HEK293 (cell line): ENCODE measurements at regions not wholly inside any gene's neighbourhood (a gene's known extent, or its start where the extent isn't known, plus 50 kb on each side); places are given as distances from the start of the nearest gene placed in this dataset.

Experiments
- CTCF ChIA-PET: fragments of 350-600 bp; formaldehyde crosslinking; extraction: SDS; loops from one replicate; lab custom pipeline; 2021; ENCODE audit warnings: antibody characterized with exemption; lab: Yijun Ruan, JAX
- POLR2A ChIA-PET: fragments of 300-600 bp; formaldehyde crosslinking; extraction: SDS; loops from one replicate; lab custom pipeline; 2020; ENCODE audit warnings: antibody characterized with exemption, inconsistent platforms; lab: Yijun Ruan, JAX
- H3K27ac ChIP-seq: fragments of 200-500 bp; sonication (Bioruptor generic); 2 replicates; pipeline ENCODE4 v1.5.1; 2014; ENCODE audit warnings: low read depth, low read length, control low read depth, inconsistent platforms; ENCODE audit errors: extremely low read depth
- H3K36me3 ChIP-seq, 2 experiments: fragments of 200-500 bp in 1 of 2; sonication (Bioruptor generic) in 1 of 2; 1 replicate in 1 of 2; 2 replicates in 1 of 2; pipeline ENCODE4 v1.5.1; 2014 to 2017; ENCODE audit warnings: inconsistent platforms in 2 of 2, low read length in 2 of 2; ENCODE audit not compliant: control insufficient read depth in 2 of 2, insufficient read depth in 1 of 2
- H3K4me1 ChIP-seq: fragments of 200-500 bp; sonication (Bioruptor generic); 2 replicates; pipeline ENCODE4 v1.5.1; 2014; ENCODE audit warnings: mild to moderate bottlenecking, low read length, inconsistent platforms; ENCODE audit not compliant: control insufficient read depth, insufficient read depth
- H3K4me3 ChIP-seq: 2 replicates; pipeline ENCODE4 v1.5.1; 2011; ENCODE audit warnings: low read depth, mild to moderate bottlenecking, control low read depth, low read length, moderate library complexity
- H3K9me3 ChIP-seq: fragments of 200-500 bp; sonication (Bioruptor generic); 2 replicates; pipeline ENCODE4 v1.5.1; 2014; ENCODE audit warnings: low read depth, low read length, inconsistent platforms; ENCODE audit not compliant: control insufficient read depth, insufficient read depth
- FEZF1 ChIP-seq: fragments of 450-650 bp; formaldehyde crosslinking; IDR thresholded peaks from 2 replicates; pipeline ENCODE4 v1.5.1; 2016; ENCODE audit warnings: missing biosample characterization, missing genetic modification characterization
- HOXD13 ChIP-seq: sonication (generic); formaldehyde crosslinking; IDR thresholded peaks from 2 replicates; pipeline ENCODE4 v1.8.0; 2022; ENCODE audit warnings: missing genetic modification reagents, borderline replicate concordance
- MEIS1 ChIP-seq: sonication (generic); formaldehyde crosslinking; IDR thresholded peaks from 2 replicates; pipeline ENCODE4 v1.8.1; 2022; ENCODE audit warnings: missing genetic modification reagents, mild to moderate bottlenecking, borderline replicate concordance
- MZF1 ChIP-seq: fragments of 450-650 bp; formaldehyde crosslinking; IDR thresholded peaks from 2 replicates; pipeline ENCODE4 v1.5.1; 2017; ENCODE audit warnings: missing biosample characterization, missing genetic modification characterization, borderline replicate concordance
- PATZ1 ChIP-seq: fragments of 450-650 bp; formaldehyde crosslinking; IDR thresholded peaks from 2 replicates; pipeline ENCODE4 v1.5.1; 2016; ENCODE audit warnings: missing biosample characterization, missing genetic modification characterization
- TCF7L2 ChIP-seq: IDR thresholded peaks from 2 replicates; pipeline ENCODE4 v1.6.1; 2011; ENCODE audit warnings: low read depth, mild to moderate bottlenecking, inconsistent platforms, low read length, moderate library complexity, borderline replicate concordance
- YY1 ChIP-seq: fragments of 450-650 bp; formaldehyde crosslinking; IDR thresholded peaks from 2 replicates; pipeline ENCODE4 v1.5.1; 2018; ENCODE audit warnings: missing biosample characterization, missing genetic modification characterization
- ZNF112 ChIP-seq: fragments of 450-650 bp; formaldehyde crosslinking; IDR thresholded peaks from 2 replicates; pipeline ENCODE4 v1.5.0; 2017; ENCODE audit warnings: missing biosample characterization, missing genetic modification characterization
- ZNF175 ChIP-seq: fragments of 450-650 bp; formaldehyde crosslinking; IDR thresholded peaks from 2 replicates; pipeline ENCODE4 v1.5.1; 2016; ENCODE audit warnings: missing biosample characterization, missing genetic modification characterization
- ZNF2 ChIP-seq: fragments of 450-650 bp; formaldehyde crosslinking; IDR thresholded peaks from 2 replicates; pipeline ENCODE4 v1.5.1; 2016; ENCODE audit warnings: missing biosample characterization, missing genetic modification characterization
- ZNF274 ChIP-seq, 2 experiments: fragments of 200-500 bp in 1 of 2; fragments of 450-650 bp in 1 of 2; sonication (Bioruptor generic) in 1 of 2; formaldehyde crosslinking in 1 of 2; IDR thresholded peaks; 2 replicates each; pipeline versions ENCODE4 v1.5.1 to v1.6.1; 2014 to 2016; ENCODE audit warnings: borderline replicate concordance in 1 of 2, inconsistent platforms in 1 of 2, low read length in 1 of 2, missing biosample characterization in 1 of 2, missing genetic modification characterization in 1 of 2
- ZNF366 ChIP-seq: fragments of 450-650 bp; formaldehyde crosslinking; conservative IDR thresholded peaks from 2 replicates; pipeline ENCODE4 v1.5.1; 2016; ENCODE audit warnings: missing biosample characterization, missing genetic modification characterization
- ZNF423 ChIP-seq: fragments of 450-650 bp; formaldehyde crosslinking; IDR thresholded peaks from 2 replicates; pipeline ENCODE4 v1.5.1; 2016; ENCODE audit warnings: missing biosample characterization, missing genetic modification characterization
- ZNF529 ChIP-seq: fragments of 450-650 bp; formaldehyde crosslinking; IDR thresholded peaks from 2 replicates; pipeline ENCODE4 v1.5.1; 2017; ENCODE audit warnings: missing genetic modification characterization, missing biosample characterization; ENCODE audit not compliant: insufficient replicate concordance
- ZNF544 ChIP-seq: fragments of 450-650 bp; formaldehyde crosslinking; IDR thresholded peaks from 2 replicates; pipeline ENCODE4 v1.5.0; 2017; ENCODE audit warnings: missing biosample characterization, missing genetic modification characterization
- ZNF561 ChIP-seq: fragments of 450-650 bp; IDR thresholded peaks from 2 replicates; pipeline ENCODE4 v1.5.1; 2018; ENCODE audit warnings: missing biosample characterization, missing genetic modification characterization, borderline replicate concordance
- ZNF629 ChIP-seq: fragments of 450-650 bp; formaldehyde crosslinking; IDR thresholded peaks from 2 replicates; pipeline ENCODE4 v1.5.1; 2017; ENCODE audit warnings: missing biosample characterization, missing genetic modification characterization
- ZNF645 ChIP-seq: fragments of 450-650 bp; formaldehyde crosslinking; IDR thresholded peaks from 2 replicates; pipeline ENCODE4; 2016; ENCODE audit warnings: missing biosample characterization, missing genetic modification characterization
- ZNF654 ChIP-seq: fragments of 450-650 bp; formaldehyde crosslinking; IDR thresholded peaks from 2 replicates; pipeline ENCODE4 v1.5.1; 2016; ENCODE audit warnings: low read depth, missing biosample characterization, missing genetic modification characterization
- ZNF670 ChIP-seq: fragments of 450-650 bp; formaldehyde crosslinking; IDR thresholded peaks from 2 replicates; pipeline ENCODE4 v1.5.1; 2016; ENCODE audit warnings: missing biosample characterization, missing genetic modification characterization, low read depth
- ZNF776 ChIP-seq: fragments of 450-650 bp; formaldehyde crosslinking; IDR thresholded peaks from 2 replicates; pipeline ENCODE4 v1.5.0; 2017; ENCODE audit warnings: missing biosample characterization, missing genetic modification characterization, borderline replicate concordance
- ZNF777 ChIP-seq: fragments of 450-650 bp; formaldehyde crosslinking; IDR thresholded peaks from 2 replicates; pipeline ENCODE4 v1.5.1; 2017; ENCODE audit warnings: missing biosample characterization, missing genetic modification characterization, borderline replicate concordance
- ZSCAN23 ChIP-seq: fragments of 450-650 bp; formaldehyde crosslinking; IDR thresholded peaks from 2 replicates; pipeline ENCODE4 v1.5.1; 2016; ENCODE audit warnings: missing biosample characterization, missing genetic modification characterization
- ZSCAN4 ChIP-seq: fragments of 450-650 bp; formaldehyde crosslinking; IDR thresholded peaks from 2 replicates; pipeline ENCODE4 v1.5.1; 2017; ENCODE audit warnings: missing biosample characterization, missing genetic modification characterization
- TF ChIP-seq, protein P1 (sequence below): fragments of 450-650 bp; formaldehyde crosslinking; IDR thresholded peaks from 2 replicates; pipeline ENCODE4 v1.5.1; 2016; ENCODE audit warnings: missing biosample characterization, missing genetic modification characterization
- TF ChIP-seq, protein P2 (sequence below): fragments of 450-650 bp; formaldehyde crosslinking; IDR thresholded peaks from 2 replicates; pipeline ENCODE4 v1.5.1; 2016; ENCODE audit warnings: missing biosample characterization, missing genetic modification characterization
- TF ChIP-seq, protein P3 (sequence below): fragments of 450-650 bp; formaldehyde crosslinking; IDR thresholded peaks from 2 replicates; pipeline ENCODE4 v1.5.1; 2016; ENCODE audit warnings: missing biosample characterization, missing genetic modification characterization, low read depth

GRCh38 chr5:174281855-174282254 lies 236.3 kb downstream of the NSG2 start:
- no peak overlapping the region for H3K4me3 ChIP-seq
- POLR2A ChIA-PET = no interaction called here
- no peaks in the 10 kb centered on the region for H3K4me1 ChIP-seq
- no peaks in the 10 kb centered on the region; the same call in 1 of the 2 replicates for H3K9me3 ChIP-seq
- no peaks in the 10 kb centered on the region for H3K36me3 ChIP-seq
- no peak overlapping the region for H3K27ac ChIP-seq
- CTCF ChIA-PET = interaction anchor here (1.5 to 2.1 kb wide), 2 partner anchors 30 to 35 kb away, joined by 4 to 6 read pairs; no protein-coding TSS in a partner anchor
- TF ChIP-seq MZF1 (tag by site-specific recombination) (no peak), MEIS1 (CRISPR knock-in tag) (no peak), ZSCAN4 (no peak), ZNF423 (tag by site-specific recombination) (no peak), ZNF670 (tag by site-specific recombination) (no peak), ZNF366 (tag by site-specific recombination) (no peak), ZNF2 (tag by site-specific recombination) (no peak), ZNF777 (tag by site-specific recombination) (no peak), ZNF776 (tag by site-specific recombination) (no peak), YY1 (tag by site-specific recombination) (no peak), ZNF175 (tag by site-specific recombination) (no peak), ZNF274 (IDR thresholded peaks at IDR 0.05; ENCODE audit: low read length) (no peak), ZNF274 (tag by site-specific recombination; IDR thresholded peaks at IDR 0.05; ENCODE audit: borderline replicate concordance) (no peak), FEZF1 (tag by site-specific recombination) (no peak), HOXD13 (CRISPR knock-in tag) (no peak), ZNF561 (tag by site-specific recombination) (no peak), TCF7L2 (no peak)
- TF ChIP-seq, protein P1, sequence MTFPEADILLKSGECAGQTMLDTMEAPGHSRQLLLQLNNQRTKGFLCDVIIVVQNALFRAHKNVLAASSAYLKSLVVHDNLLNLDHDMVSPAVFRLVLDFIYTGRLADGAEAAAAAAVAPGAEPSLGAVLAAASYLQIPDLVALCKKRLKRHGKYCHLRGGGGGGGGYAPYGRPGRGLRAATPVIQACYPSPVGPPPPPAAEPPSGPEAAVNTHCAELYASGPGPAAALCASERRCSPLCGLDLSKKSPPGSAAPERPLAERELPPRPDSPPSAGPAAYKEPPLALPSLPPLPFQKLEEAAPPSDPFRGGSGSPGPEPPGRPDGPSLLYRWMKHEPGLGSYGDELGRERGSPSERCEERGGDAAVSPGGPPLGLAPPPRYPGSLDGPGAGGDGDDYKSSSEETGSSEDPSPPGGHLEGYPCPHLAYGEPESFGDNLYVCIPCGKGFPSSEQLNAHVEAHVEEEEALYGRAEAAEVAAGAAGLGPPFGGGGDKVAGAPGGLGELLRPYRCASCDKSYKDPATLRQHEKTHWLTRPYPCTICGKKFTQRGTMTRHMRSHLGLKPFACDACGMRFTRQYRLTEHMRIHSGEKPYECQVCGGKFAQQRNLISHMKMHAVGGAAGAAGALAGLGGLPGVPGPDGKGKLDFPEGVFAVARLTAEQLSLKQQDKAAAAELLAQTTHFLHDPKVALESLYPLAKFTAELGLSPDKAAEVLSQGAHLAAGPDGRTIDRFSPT (tag by site-specific recombination) = no peak

DNA sequence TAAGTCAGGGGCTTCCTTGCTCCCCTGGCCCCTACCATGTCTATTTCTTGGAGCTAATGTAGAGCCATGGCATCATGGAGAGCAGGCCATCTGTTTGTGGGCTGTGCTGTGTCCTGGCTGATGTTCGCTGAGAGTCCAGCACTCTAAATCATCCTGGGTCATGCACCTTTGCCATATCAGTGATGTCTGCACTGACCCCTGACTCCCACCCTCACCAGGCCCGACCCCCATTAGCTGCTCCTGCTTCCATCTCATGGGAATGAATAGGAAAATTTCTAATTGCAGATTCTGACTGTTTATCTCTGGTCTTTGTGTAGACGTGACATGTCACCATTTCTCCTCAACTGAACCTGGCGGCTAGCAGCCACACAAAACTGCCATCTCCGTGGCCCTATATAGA lies 236.9 kb downstream of the NSG2 start:
- H3K4me1 ChIP-seq = no peaks in the 10 kb centered on the region
- POLR2A ChIA-PET = no interaction called here
- CTCF ChIA-PET = interaction anchor here (0.9 kb wide), 1 partner anchor 33 kb away, joined by 3 read pairs; no protein-coding TSS in a partner anchor
- no peaks in the 10 kb centered on the region; the same call in 1 of the 2 replicates for H3K9me3 ChIP-seq
- H3K4me3 ChIP-seq = no peak overlapping the region
- H3K27ac ChIP-seq = no peak overlapping the region
- H3K36me3 ChIP-seq = no peaks in the 10 kb centered on the region
- no peak for TF ChIP-seq ZSCAN23 (tag by site-specific recombination)
- TF ChIP-seq ZNF629 (tag by site-specific recombination) = no peak
- no peak for TF ChIP-seq ZNF112
- TF ChIP-seq, protein P2, sequence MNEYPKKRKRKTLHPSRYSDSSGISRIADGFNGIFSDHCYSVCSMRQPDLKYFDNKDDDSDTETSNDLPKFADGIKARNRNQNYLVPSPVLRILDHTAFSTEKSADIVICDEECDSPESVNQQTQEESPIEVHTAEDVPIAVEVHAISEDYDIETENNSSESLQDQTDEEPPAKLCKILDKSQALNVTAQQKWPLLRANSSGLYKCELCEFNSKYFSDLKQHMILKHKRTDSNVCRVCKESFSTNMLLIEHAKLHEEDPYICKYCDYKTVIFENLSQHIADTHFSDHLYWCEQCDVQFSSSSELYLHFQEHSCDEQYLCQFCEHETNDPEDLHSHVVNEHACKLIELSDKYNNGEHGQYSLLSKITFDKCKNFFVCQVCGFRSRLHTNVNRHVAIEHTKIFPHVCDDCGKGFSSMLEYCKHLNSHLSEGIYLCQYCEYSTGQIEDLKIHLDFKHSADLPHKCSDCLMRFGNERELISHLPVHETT (tag by site-specific recombination) = no peak
- TF ChIP-seq ZNF529 (tag by site-specific recombination) = no peak
- TF ChIP-seq ZNF544 (tag by site-specific recombination) = no peak
- TF ChIP-seq ZNF645 (tag by site-specific recombination) = no peak
- no peak for TF ChIP-seq PATZ1
- TF ChIP-seq ZNF654 (tag by site-specific recombination) = no peak
- TF ChIP-seq, protein P3, sequence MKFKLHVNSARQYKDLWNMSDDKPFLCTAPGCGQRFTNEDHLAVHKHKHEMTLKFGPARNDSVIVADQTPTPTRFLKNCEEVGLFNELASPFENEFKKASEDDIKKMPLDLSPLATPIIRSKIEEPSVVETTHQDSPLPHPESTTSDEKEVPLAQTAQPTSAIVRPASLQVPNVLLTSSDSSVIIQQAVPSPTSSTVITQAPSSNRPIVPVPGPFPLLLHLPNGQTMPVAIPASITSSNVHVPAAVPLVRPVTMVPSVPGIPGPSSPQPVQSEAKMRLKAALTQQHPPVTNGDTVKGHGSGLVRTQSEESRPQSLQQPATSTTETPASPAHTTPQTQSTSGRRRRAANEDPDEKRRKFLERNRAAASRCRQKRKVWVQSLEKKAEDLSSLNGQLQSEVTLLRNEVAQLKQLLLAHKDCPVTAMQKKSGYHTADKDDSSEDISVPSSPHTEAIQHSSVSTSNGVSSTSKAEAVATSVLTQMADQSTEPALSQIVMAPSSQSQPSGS (tag by site-specific recombination) = no peak
- TF ChIP-seq ZNF2 (tag by site-specific recombination) = no peak
